ENCODE measurements at regions not wholly inside any gene's neighbourhood (a gene's known extent, or its start where the extent isn't known, plus 50 kb on each side); places are given as distances from the start of the nearest gene placed in this dataset.

DNA sequence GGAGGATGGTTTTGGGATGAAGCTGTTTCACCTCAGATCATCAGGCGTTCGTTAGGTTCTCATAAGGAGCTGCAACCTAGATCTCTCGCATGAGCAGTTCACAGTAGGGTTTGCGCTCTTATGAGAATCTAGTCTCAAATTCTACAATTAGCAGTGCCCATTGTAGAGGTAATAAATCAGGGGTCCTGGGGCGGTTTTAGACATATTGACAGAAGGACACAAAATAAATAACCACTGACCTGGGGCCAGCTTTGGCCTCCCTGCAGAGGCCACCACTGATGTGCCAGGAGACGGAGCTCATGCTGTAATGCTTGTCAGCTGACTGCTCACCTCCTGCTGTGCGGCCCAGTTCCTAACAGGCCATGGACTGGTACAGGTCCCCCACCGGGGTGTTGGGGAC is 67.6 kb upstream of the SPATA31D4 start:
- H3K9me3 ChIP-seq (ENCODE audit: control insufficient read depth in 1 of 2, insufficient read depth in 1 of 2, low read length in 2 of 2), result peaks cover 0 to 19% of the 10 kb centered on the region in 2 experiments
- no peak overlapping the region for H3K27ac Mint-ChIP-seq
- intact Hi-C loops (cut with DNase I, micrococcal nuclease), result no loop called here
- H3K4me1 ChIP-seq (ENCODE audit: insufficient read depth, low read length), result no peaks in the 10 kb centered on the region
- H3K36me3 Mint-ChIP-seq (ENCODE audit: low read depth), result no peaks in the 10 kb centered on the region
- H3K9me3 Mint-ChIP-seq, result no peaks in the 10 kb centered on the region
- no peak for ATAC-seq (ENCODE audit: poor library complexity)
- no peak overlapping the region for H3K4me3 ChIP-seq (ENCODE audit: low read length)
- DNase-seq, result no peak
- no peak overlapping the region for H3K4me3 Mint-ChIP-seq
- TF ChIP-seq, protein P1, sequence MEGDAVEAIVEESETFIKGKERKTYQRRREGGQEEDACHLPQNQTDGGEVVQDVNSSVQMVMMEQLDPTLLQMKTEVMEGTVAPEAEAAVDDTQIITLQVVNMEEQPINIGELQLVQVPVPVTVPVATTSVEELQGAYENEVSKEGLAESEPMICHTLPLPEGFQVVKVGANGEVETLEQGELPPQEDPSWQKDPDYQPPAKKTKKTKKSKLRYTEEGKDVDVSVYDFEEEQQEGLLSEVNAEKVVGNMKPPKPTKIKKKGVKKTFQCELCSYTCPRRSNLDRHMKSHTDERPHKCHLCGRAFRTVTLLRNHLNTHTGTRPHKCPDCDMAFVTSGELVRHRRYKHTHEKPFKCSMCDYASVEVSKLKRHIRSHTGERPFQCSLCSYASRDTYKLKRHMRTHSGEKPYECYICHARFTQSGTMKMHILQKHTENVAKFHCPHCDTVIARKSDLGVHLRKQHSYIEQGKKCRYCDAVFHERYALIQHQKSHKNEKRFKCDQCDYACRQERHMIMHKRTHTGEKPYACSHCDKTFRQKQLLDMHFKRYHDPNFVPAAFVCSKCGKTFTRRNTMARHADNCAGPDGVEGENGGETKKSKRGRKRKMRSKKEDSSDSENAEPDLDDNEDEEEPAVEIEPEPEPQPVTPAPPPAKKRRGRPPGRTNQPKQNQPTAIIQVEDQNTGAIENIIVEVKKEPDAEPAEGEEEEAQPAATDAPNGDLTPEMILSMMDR (IDR thresholded peaks at IDR 0.05), result no peak
- no peak overlapping the region for H3K27ac ChIP-seq (ENCODE audit: low read depth in 1 of 2, low read length in 2 of 2)
- ChIA-PET POLR2A (no interaction called here), CTCF (no interaction called here)
- H3K36me3 ChIP-seq (ENCODE audit: insufficient read depth, low read length), result no peaks in the 10 kb centered on the region
- no peaks in the 10 kb centered on the region for H3K27me3 Mint-ChIP-seq
- no peaks in the 10 kb centered on the region for H3K4me1 Mint-ChIP-seq (ENCODE audit: low read depth)
- no peaks in the 10 kb centered on the region for H3K27me3 ChIP-seq (ENCODE audit: control insufficient read depth in 1 of 2, insufficient read depth in 2 of 2, low read length in 2 of 2)

DNA sequence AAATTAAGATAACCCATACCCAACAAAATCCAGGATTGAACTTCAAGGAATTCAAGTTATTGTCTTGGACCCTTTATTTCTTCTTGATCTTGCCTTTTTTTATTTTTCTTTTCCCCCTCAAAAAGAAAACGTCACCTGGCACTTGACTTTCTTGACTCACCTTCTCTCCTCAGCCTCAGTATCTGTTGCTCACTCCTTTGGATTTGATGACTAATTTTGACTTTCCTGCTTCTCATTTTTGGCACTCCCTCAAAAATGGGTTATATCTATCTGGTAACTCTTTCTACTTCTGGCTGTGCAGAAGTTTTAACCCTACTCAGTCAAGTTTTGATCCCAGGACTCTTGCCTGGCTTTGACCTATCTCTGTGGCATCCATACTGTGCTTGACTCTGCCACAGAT is 66.6 kb upstream of the SPATA31D4 start:
- TF ChIP-seq, protein P1 (IDR thresholded peaks at IDR 0.05), result no peak
- Mint-ChIP-seq H3K27me3 (no peaks in the 10 kb centered on the region), H3K27ac (no peak overlapping the region), H3K36me3 (ENCODE audit: low read depth) (no peaks in the 10 kb centered on the region), H3K9me3 (no peaks in the 10 kb centered on the region), H3K4me1 (ENCODE audit: low read depth) (no peaks in the 10 kb centered on the region), H3K4me3 (no peak overlapping the region)
- Histone ChIP-seq H3K27me3 (ENCODE audit: control insufficient read depth in 1 of 2, insufficient read depth in 2 of 2, low read length in 2 of 2) (no peaks in the 10 kb centered on the region), H3K9me3 (ENCODE audit: control insufficient read depth in 1 of 2, insufficient read depth in 1 of 2, low read length in 2 of 2) (peaks cover 0 to 19% of the 10 kb centered on the region in 2 experiments), H3K36me3 (ENCODE audit: insufficient read depth, low read length) (no peaks in the 10 kb centered on the region), H3K4me1 (ENCODE audit: insufficient read depth, low read length) (no peaks in the 10 kb centered on the region), H3K27ac (ENCODE audit: low read depth in 1 of 2, low read length in 2 of 2) (no peak overlapping the region), H3K4me3 (ENCODE audit: low read length) (no peak overlapping the region)
- ATAC-seq (ENCODE audit: poor library complexity) (no peak), DNase-seq (no peak)
- intact Hi-C loops (cut with DNase I, micrococcal nuclease), result no loop called here
- CTCF ChIA-PET, result no interaction called here
- POLR2A ChIA-PET, result no interaction called here

DNA sequence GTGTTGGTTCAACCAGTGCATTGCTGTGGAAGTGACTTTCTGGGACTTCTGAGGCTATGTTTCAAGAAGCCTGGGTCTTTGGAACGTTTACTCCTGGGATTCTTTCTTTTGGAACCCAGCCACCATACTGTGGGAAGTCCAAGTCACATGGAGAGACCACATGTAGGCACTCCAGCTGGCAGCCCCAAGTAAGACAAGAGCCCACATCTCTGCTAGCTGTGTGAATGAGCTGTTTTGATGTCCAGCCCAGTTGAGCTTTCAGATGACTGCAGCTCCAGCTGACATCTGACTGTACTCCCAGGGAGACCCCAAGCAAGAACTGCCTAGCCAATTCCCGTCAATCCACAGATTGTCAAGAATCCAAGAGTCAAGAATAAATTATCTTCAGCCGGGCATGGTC is 60.1 kb upstream of the SPATA31D4 start:
- no peaks in the 10 kb centered on the region for H3K27me3 Mint-ChIP-seq
- no peak overlapping the region for H3K27ac Mint-ChIP-seq
- ChIA-PET POLR2A (no interaction called here), CTCF (interaction anchor here (0.7 kb wide), 1 partner anchor 16 kb away, joined by 3 read pairs; no protein-coding TSS in a partner anchor)
- H3K4me3 Mint-ChIP-seq, result no peak overlapping the region
- no peaks in the 10 kb centered on the region for H3K36me3 Mint-ChIP-seq (ENCODE audit: low read depth)
- no peaks in the 10 kb centered on the region for H3K4me1 Mint-ChIP-seq (ENCODE audit: low read depth)
- intact Hi-C loops (cut with DNase I, micrococcal nuclease), result no loop called here
- DNase-seq, result no peak
- peaks cover 2% of the 10 kb centered on the region for H3K9me3 Mint-ChIP-seq
- ATAC-seq (ENCODE audit: poor library complexity), result no peak
- no peaks in the 10 kb centered on the region for H3K4me1 ChIP-seq (ENCODE audit: insufficient read depth, low read length)
- TF ChIP-seq, protein P1 (IDR thresholded peaks at IDR 0.05), result no peak
- no peak overlapping the region for H3K4me3 ChIP-seq (ENCODE audit: low read length)
- H3K27me3 ChIP-seq (ENCODE audit: control insufficient read depth in 1 of 2, insufficient read depth in 2 of 2, low read length in 2 of 2), result no peaks in the 10 kb centered on the region
- H3K36me3 ChIP-seq (ENCODE audit: insufficient read depth, low read length), result no peaks in the 10 kb centered on the region
- peaks cover 0 to 5% of the 10 kb centered on the region in 2 experiments for H3K9me3 ChIP-seq (ENCODE audit: control insufficient read depth in 1 of 2, insufficient read depth in 1 of 2, low read length in 2 of 2)
- no peak overlapping the region for H3K27ac ChIP-seq (ENCODE audit: low read depth in 1 of 2, low read length in 2 of 2)

Measured in CD4-positive, alpha-beta T cell (primary cell).